ENCODE measurements at regions not wholly inside any gene's neighbourhood (a gene's known extent, or its start where the extent isn't known, plus 50 kb on each side); places are given as distances from the start of the nearest gene placed in this dataset.
A peak's percentile ranks its signal among the peaks of the same experiment; 100 is the strongest.

GRCh38 chr14:43166163-43166562 lies 1340.9 kb downstream of the FSCB start (continued):
- TF ChIP-seq RERE (CRISPR knock-in tag; IDR thresholded peaks at IDR 0.05; ENCODE audit: low read depth) (no peak), YEATS2 (CRISPR knock-in tag; IDR thresholded peaks at IDR 0.05; ENCODE audit: borderline replicate concordance) (no peak), HMG20B (CRISPR knock-in tag; conservative IDR thresholded peaks at IDR 0.05) (no peak)

DNA sequence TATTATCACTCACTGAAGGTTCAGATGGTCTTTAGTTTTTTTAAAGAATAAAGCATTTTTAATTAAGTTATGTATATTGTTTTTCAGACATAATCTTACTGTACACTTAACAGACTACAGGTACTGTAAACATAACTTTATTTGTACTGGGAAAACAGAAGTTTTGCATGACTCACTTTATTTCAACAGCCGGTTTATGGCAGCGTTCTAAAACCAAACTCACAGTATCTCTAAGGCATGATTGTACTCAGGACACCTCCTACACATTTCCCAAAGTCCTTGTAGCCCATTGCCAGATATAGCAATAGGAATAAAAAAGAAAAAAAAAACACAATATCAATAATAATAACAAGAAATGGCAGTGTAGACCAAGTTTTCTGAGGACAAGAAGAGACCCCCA lies 1341.4 kb downstream of the FSCB start:
- Histone ChIP-seq H3K36me3 (replicated peaks in 1 of 2; ENCODE audit: control insufficient read depth in 1 of 2, insufficient read depth in 2 of 2, low read length in 2 of 2) (no peaks in the 10 kb centered on the region), H3K27ac (ENCODE audit: extremely low read length, insufficient read depth, low read length) (no peak overlapping the region), H2AFZ (ENCODE audit: low read length) (no peak overlapping the region), H3K4me1 (ENCODE audit: insufficient read depth, low read length) (no peaks in the 10 kb centered on the region), H3K4me3 (replicated peaks in 1 of 3; ENCODE audit: insufficient read depth in 1 of 3, low read depth in 2 of 3, low read length in 3 of 3) (no peak overlapping the region), H3K79me2 (ENCODE audit: insufficient read depth, low read length) (no peaks in the 10 kb centered on the region), H3K4me2 (ENCODE audit: low read depth, low read length) (no peak overlapping the region), H3K9me3 (ENCODE audit: low read length) (peaks cover 98% of the 10 kb centered on the region), H3K9ac (ENCODE audit: insufficient read depth, low read depth, low read length) (no peak overlapping the region), H4K20me1 (ENCODE audit: insufficient read depth, low read length) (no peaks in the 10 kb centered on the region), H3K27me3 (ENCODE audit: control insufficient read depth in 1 of 2, insufficient read depth in 2 of 2, low read length in 2 of 2) (no peaks in the 10 kb centered on the region)
- in situ Hi-C loops (cut with HindIII; ENCODE audit: extremely low pct_ligation_motif_present, low pct_unique_long_range_greater_than_20kb) = no loop called here
- FAIRE-seq (no peak), DNase-seq (ENCODE audit: low spot score) (no peak), ATAC-seq (no peak)
- intact Hi-C loops (cut with micrococcal nuclease; ENCODE audit: unreplicated experiment) = no loop called here
- BruUV-seq (replicated peaks) = no TSS peak
- TF ChIP-seq NFYC (CRISPR knock-in tag; IDR thresholded peaks at IDR 0.05) (no peak), JUNB (CRISPR knock-in tag; IDR thresholded peaks at IDR 0.05; ENCODE audit: borderline replicate concordance) (0 out of 2 replicates have a peak, but pooled peaks have one; percentile 20), ARNTL (CRISPR knock-in tag; IDR thresholded peaks at IDR 0.05) (no peak)
- TF ChIP-seq, protein P1, sequence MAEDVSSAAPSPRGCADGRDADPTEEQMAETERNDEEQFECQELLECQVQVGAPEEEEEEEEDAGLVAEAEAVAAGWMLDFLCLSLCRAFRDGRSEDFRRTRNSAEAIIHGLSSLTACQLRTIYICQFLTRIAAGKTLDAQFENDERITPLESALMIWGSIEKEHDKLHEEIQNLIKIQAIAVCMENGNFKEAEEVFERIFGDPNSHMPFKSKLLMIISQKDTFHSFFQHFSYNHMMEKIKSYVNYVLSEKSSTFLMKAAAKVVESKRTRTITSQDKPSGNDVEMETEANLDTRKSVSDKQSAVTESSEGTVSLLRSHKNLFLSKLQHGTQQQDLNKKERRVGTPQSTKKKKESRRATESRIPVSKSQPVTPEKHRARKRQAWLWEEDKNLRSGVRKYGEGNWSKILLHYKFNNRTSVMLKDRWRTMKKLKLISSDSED (CRISPR knock-in tag; IDR thresholded peaks at IDR 0.05) = no peak
- CTCF ChIA-PET (ENCODE audit: low intra/inter-chr PET ratio, low total read pairs) = no interaction called here
- POLR2A ChIA-PET = no interaction called here
- WGBS (ENCODE audit: low lambda C conversion rate) = 4% methylated on average over 2 of the region's 2 CpGs
